GM12878 (cell line): ENCODE measurements at regions not wholly inside any gene's neighbourhood (a gene's known extent, or its start where the extent isn't known, plus 50 kb on each side); places are given as distances from the start of the nearest gene placed in this dataset.
"Not testable (repeated sequence)": the region's sequence is repeated elsewhere in the genome, so short reads cannot be mapped to it uniquely, and the experiment has no call there.

Experiments used
- ATF7 ChIP-seq: fragments of 450-650 bp; IDR thresholded peaks from 2 replicates; pipeline ENCODE4 v1.6.1; 2016; ENCODE audit warnings: low read depth, mild to moderate bottlenecking
- BACH1 ChIP-seq: fragments of 450-650 bp; IDR thresholded peaks from 2 replicates; pipeline ENCODE4 v1.6.1; 2017; ENCODE audit warnings: mild to moderate bottlenecking, borderline replicate concordance
- CBX5 ChIP-seq: sonication (generic); IDR thresholded peaks from 2 replicates; pipeline ENCODE4 v1.6.1; 2016; ENCODE audit warnings: low read depth, moderate library complexity, mild to moderate bottlenecking, inconsistent platforms
- CHD2 ChIP-seq: IDR thresholded peaks from 2 replicates; pipeline ENCODE4 v1.6.1; 2011; ENCODE audit warnings: low read depth, low read length, improper control_type of control experiment, borderline replicate concordance
- CTCF ChIP-seq, 3 experiments: IDR thresholded peaks in 2 of 3; conservative IDR thresholded peaks in 1 of 3; 2 replicates each; pipeline ENCODE4 v1.5.1; 2011; ENCODE audit warnings: low read depth in 3 of 3, low read length in 3 of 3, mild to moderate bottlenecking in 3 of 3, control low read depth in 2 of 3, moderate library complexity in 2 of 3, inconsistent platforms in 1 of 3, mixed read lengths in 1 of 3; ENCODE audit not compliant: control insufficient read depth in 2 of 3, insufficient read depth in 1 of 3; ENCODE audit errors: extremely low read depth in 1 of 3
- ELK1 ChIP-seq: IDR thresholded peaks from 2 replicates; pipeline ENCODE4 v1.6.1; 2012; ENCODE audit warnings: low read depth, low read length, improper control_type of control experiment
- ESRRA ChIP-seq: IDR thresholded peaks from 2 replicates; pipeline ENCODE4 v1.6.1; 2012; ENCODE audit warnings: mild to moderate bottlenecking, low read length, improper control_type of control experiment
- FOXM1 ChIP-seq: IDR thresholded peaks from 2 replicates; pipeline ENCODE4 v1.6.1; 2012; ENCODE audit warnings: low read depth, mild to moderate bottlenecking, inconsistent platforms, low read length, moderate library complexity
- MAX ChIP-seq: IDR thresholded peaks from 2 replicates; pipeline ENCODE4 v1.6.1; 2012; ENCODE audit warnings: low read depth, low read length, improper control_type of control experiment
- MLLT1 ChIP-seq: fragments of 450-650 bp; IDR thresholded peaks from 2 replicates; pipeline ENCODE4 v1.6.1; 2016; ENCODE audit warnings: mild to moderate bottlenecking
- POLR2A ChIP-seq: IDR thresholded peaks from 2 replicates; pipeline ENCODE4 v1.6.1; 2011; ENCODE audit warnings: low read depth, mild to moderate bottlenecking, low read length

- TF ChIP-seq CHD2; BACH1; CTCF (IDR thresholded peaks at IDR 0.05 in 2 of 3, conservative IDR thresholded peaks at IDR 0.05 in 1 of 3; ENCODE audit: control insufficient read depth in 2 of 3, extremely low read depth in 1 of 3, insufficient read depth in 1 of 3, low read depth in 3 of 3, low read length in 3 of 3); MAX; ATF7; MLLT1; FOXM1; POLR2A; ESRRA; CBX5; ELK1: not testable (repeated sequence)
Observed at GRCh38 chr7:159309214-159309613, 164.5 kb upstream of the VIPR2 start.
